ENCODE measurements at regions not wholly inside any gene's neighbourhood (a gene's known extent, or its start where the extent isn't known, plus 50 kb on each side); places are given as distances from the start of the nearest gene placed in this dataset.
"Not testable (repeated sequence)": the region's sequence is repeated elsewhere in the genome, so short reads cannot be mapped to it uniquely, and the experiment has no call there.

DNA sequence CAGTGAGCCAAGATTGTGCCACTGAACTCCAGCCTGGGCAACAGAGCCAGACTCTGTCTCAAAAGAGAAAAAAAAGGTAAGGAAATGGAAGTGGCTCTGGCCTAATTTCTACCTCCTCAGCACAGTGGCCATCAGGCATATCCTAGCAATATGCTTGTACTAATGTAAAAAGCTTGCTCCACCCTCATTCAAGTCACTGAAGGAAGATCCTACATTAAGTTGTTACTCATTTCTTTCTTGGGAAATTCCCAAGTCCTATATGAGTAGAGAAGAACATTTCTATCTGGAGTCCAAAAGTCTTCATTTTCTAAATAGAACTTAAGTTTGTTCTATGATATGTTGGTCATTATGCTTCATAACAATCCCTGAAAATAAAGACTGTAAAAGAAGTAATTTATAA, 67.3 kb upstream of the HOXC13 start:
- no peaks in the 10 kb centered on the region for H3K36me3 Mint-ChIP-seq (ENCODE audit: insufficient read depth)
- H3K4me1 Mint-ChIP-seq (ENCODE audit: low read depth): no peaks in the 10 kb centered on the region
- no peak overlapping the region for H3K4me3 Mint-ChIP-seq
- DNase-seq (no peak), ATAC-seq (no peak)
- no peaks in the 10 kb centered on the region for H3K9me3 Mint-ChIP-seq
- peaks cover 50% of the 10 kb centered on the region for H3K27me3 Mint-ChIP-seq (ENCODE audit: low read depth)

DNA sequence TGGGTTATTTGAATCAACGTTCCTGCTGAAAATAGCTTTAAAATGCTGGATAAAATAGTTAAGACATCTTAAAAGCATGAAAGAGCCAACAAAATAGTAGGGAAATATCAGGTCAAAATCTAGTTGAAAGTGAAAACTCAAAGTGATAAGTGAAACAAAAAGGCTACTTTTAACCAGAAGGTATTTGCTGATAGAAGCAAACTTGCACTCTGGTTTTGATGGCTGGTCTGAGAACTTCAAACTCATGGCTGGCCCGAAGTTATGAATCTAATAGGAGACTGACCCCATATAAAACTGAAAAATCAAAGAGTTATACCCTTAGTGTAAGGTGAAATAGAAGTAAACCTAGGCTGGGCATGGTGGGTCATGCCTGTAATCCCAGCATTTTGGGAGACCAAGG, 66.3 kb upstream of the HOXC13 start:
- no peaks in the 10 kb centered on the region for H3K36me3 Mint-ChIP-seq (ENCODE audit: insufficient read depth)
- no peaks in the 10 kb centered on the region for H3K4me1 Mint-ChIP-seq (ENCODE audit: low read depth)
- H3K9me3 Mint-ChIP-seq: no peaks in the 10 kb centered on the region
- ATAC-seq (no peak), DNase-seq (no peak)
- H3K4me3 Mint-ChIP-seq: no peak overlapping the region
- peaks cover 53% of the 10 kb centered on the region for H3K27me3 Mint-ChIP-seq (ENCODE audit: low read depth)

DNA sequence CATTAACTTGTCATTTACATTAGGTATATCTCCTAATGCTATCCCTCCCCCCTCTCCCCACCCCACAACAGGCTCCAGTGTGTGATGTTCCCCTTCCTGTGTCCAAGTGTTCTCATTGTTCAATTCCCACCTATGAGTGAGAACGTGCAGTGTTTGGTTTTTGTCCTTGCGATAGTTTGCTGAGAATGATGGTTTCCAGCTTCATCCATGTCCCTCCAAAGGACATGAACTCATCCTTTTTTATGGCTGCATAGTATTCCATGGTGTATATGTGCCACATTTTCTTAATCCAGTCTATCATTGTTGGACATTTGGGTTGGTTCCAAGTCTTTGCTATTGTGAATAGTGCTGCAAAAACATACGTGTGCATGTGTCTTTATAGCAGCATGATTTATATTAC, 60.7 kb upstream of the HOXC13 start:
- H3K36me3 Mint-ChIP-seq (ENCODE audit: insufficient read depth); ATAC-seq; H3K4me1 Mint-ChIP-seq (ENCODE audit: low read depth); DNase-seq; H3K4me3 Mint-ChIP-seq; H3K9me3 Mint-ChIP-seq: not testable (repeated sequence)
- H3K27me3 Mint-ChIP-seq (ENCODE audit: low read depth): peaks cover 37% of the 10 kb centered on the region

DNA sequence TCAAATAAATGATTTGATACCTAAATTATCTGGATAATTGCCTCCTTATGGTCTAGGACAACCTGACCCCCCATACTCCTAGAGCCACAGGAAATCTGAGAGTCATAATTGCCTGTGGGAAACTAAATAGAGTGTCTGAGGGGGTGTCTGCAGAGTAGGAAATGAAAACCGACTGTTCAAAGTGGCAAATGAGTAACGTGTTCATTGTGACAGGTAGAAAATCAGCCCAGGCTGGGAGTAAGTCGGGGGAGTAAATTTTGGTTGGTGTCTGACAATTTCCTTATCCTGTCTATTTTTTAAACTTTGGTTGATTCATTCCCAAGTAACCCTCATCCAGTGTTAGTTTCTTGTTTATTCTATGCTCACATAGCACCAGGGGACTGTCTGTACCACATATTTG, 51.6 kb upstream of the HOXC13 start:
- Mint-ChIP-seq H3K9me3 (no peaks in the 10 kb centered on the region), H3K27me3 (ENCODE audit: low read depth) (peaks cover 46% of the 10 kb centered on the region), H3K4me3 (no peak overlapping the region), H3K36me3 (ENCODE audit: insufficient read depth) (no peaks in the 10 kb centered on the region), H3K4me1 (ENCODE audit: low read depth) (no peaks in the 10 kb centered on the region)
- no peak for DNase-seq
- ATAC-seq: no peak

DNA sequence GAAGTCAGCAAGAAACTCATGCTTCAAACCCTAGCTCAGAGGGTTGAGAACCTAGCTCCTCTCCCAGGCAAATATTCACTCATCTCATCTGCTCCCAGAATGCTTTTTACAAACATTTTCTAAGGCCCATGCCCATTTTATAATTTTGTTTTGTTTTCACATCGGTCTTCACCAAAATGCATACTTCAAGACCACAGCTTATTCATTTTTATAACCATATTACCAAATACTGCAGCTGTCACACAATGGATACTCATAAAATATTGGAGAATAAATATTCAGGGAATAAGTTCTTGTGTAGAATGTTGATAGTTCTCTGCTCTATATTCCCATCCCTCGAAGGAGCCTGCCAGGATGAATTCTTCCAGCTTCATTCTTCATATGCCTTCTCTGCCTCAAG, 50.8 kb upstream of the HOXC13 start:
- Mint-ChIP-seq H3K4me3 (no peak overlapping the region), H3K36me3 (ENCODE audit: insufficient read depth) (no peaks in the 10 kb centered on the region), H3K27me3 (ENCODE audit: low read depth) (peaks cover 49% of the 10 kb centered on the region), H3K9me3 (no peaks in the 10 kb centered on the region), H3K4me1 (ENCODE audit: low read depth) (no peaks in the 10 kb centered on the region)
- DNase-seq (no peak), ATAC-seq (no peak)
